ENCODE measurements at regions not wholly inside any gene's neighbourhood (a gene's known extent, or its start where the extent isn't known, plus 50 kb on each side); places are given as distances from the start of the nearest gene placed in this dataset.

- no peaks in the 10 kb centered on the region for H3K27me3 ChIP-seq
- H3K4me3 ChIP-seq, result no peak overlapping the region
- TF ChIP-seq, protein P1, sequence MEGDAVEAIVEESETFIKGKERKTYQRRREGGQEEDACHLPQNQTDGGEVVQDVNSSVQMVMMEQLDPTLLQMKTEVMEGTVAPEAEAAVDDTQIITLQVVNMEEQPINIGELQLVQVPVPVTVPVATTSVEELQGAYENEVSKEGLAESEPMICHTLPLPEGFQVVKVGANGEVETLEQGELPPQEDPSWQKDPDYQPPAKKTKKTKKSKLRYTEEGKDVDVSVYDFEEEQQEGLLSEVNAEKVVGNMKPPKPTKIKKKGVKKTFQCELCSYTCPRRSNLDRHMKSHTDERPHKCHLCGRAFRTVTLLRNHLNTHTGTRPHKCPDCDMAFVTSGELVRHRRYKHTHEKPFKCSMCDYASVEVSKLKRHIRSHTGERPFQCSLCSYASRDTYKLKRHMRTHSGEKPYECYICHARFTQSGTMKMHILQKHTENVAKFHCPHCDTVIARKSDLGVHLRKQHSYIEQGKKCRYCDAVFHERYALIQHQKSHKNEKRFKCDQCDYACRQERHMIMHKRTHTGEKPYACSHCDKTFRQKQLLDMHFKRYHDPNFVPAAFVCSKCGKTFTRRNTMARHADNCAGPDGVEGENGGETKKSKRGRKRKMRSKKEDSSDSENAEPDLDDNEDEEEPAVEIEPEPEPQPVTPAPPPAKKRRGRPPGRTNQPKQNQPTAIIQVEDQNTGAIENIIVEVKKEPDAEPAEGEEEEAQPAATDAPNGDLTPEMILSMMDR (IDR thresholded peaks at IDR 0.05), result no peak
- TF ChIP-seq POLR2A (IDR thresholded peaks at IDR 0.05), result no peak
- DNase-seq, result no peak
- intact Hi-C loops (cut with DNase I), result no loop called here
- no peaks in the 10 kb centered on the region for H3K9me3 ChIP-seq
- H3K36me3 ChIP-seq, result no peaks in the 10 kb centered on the region
- 92 to 96% methylated on average over 2 to 4 of the region's 5 CpGs for WGBS, 2 donors
- H3K4me1 ChIP-seq, result peaks cover 0 to 23% (median 0%) of the 10 kb centered on the region in 3 donors
- no peak overlapping the region for H3K27ac ChIP-seq
Observed at GRCh38 chr20:40856653-40857052, 167.6 kb upstream of the MAFB start.

GRCh38 chr20:40860487-40860902, 168.1 kb upstream of the TOP1 start:
- Histone ChIP-seq H3K4me1 (peaks cover 0 to 11% (median 0%) of the 10 kb centered on the region in 3 donors), H3K9me3 (no peaks in the 10 kb centered on the region), H3K4me3 (no peak overlapping the region), H3K27ac (no peak overlapping the region), H3K27me3 (no peaks in the 10 kb centered on the region), H3K36me3 (no peaks in the 10 kb centered on the region)
- TF ChIP-seq, protein P1 (IDR thresholded peaks at IDR 0.05), result no peak
- no peak for TF ChIP-seq POLR2A (IDR thresholded peaks at IDR 0.05)
- intact Hi-C loops (cut with DNase I), result no loop called here
- WGBS, 2 donors, result 26 to 46% methylated on average over 7 to 8 of the region's 8 CpGs
- DNase-seq, result no peak

GRCh38 chr20:40861427-40862008, 167.1 kb upstream of the TOP1 start:
- Histone ChIP-seq H3K4me3 (no peak overlapping the region), H3K36me3 (no peaks in the 10 kb centered on the region), H3K27ac (no peak overlapping the region), H3K9me3 (no peaks in the 10 kb centered on the region), H3K4me1 (peaks cover 0 to 11% (median 0%) of the 10 kb centered on the region in 3 donors), H3K27me3 (no peaks in the 10 kb centered on the region)
- 87 to 91% methylated on average over 8 to 9 of the region's 11 CpGs for WGBS, 2 donors
- intact Hi-C loops (cut with DNase I), result no loop called here
- DNase-seq, result no peak
- TF ChIP-seq, protein P1 (IDR thresholded peaks at IDR 0.05), result no peak
- no peak for TF ChIP-seq POLR2A (IDR thresholded peaks at IDR 0.05)

- Histone ChIP-seq H3K36me3 (no peaks in the 10 kb centered on the region), H3K9me3 (no peaks in the 10 kb centered on the region), H3K4me1 (peaks cover 0 to 18% (median 0%) of the 10 kb centered on the region in 3 donors), H3K27me3 (no peaks in the 10 kb centered on the region), H3K4me3 (no peak overlapping the region), H3K27ac (no peak overlapping the region)
- WGBS, 2 donors, result 84 to 94% methylated on average over 3 of the region's 3 CpGs
- TF ChIP-seq POLR2A (IDR thresholded peaks at IDR 0.05), result no peak
- TF ChIP-seq, protein P1 (IDR thresholded peaks at IDR 0.05), result no peak
- intact Hi-C loops (cut with DNase I), result no loop called here
- no peak for DNase-seq
Observed at GRCh38 chr20:40863355-40863919, 165.2 kb upstream of the TOP1 start.

GRCh38 chr20:40864470-40864869, 164.2 kb upstream of the TOP1 start:
- intact Hi-C loops (cut with DNase I), result no loop called here
- Histone ChIP-seq H3K36me3 (no peaks in the 10 kb centered on the region), H3K4me3 (no peak overlapping the region), H3K4me1 (peaks cover 0 to 28% (median 4%) of the 10 kb centered on the region in 3 donors), H3K9me3 (no peaks in the 10 kb centered on the region), H3K27ac (no peak overlapping the region), H3K27me3 (no peaks in the 10 kb centered on the region)
- 82 to 83% methylated on average over 1 of the region's 1 CpG for WGBS, 2 donors
- no peak for TF ChIP-seq POLR2A (IDR thresholded peaks at IDR 0.05)
- TF ChIP-seq, protein P1 (IDR thresholded peaks at IDR 0.05), result no peak
- no peak for DNase-seq
